IPS DF 19.7 (cell line): ENCODE measurements at regions not wholly inside any gene's neighbourhood (a gene's known extent, or its start where the extent isn't known, plus 50 kb on each side); places are given as distances from the start of the nearest gene placed in this dataset.

Experiments used
- DNase-seq: peaks from one replicate; pipeline ENCODE4 v3.0.0-alpha.2; 2013; ENCODE audit warnings: low read depth, low spot score

DNA sequence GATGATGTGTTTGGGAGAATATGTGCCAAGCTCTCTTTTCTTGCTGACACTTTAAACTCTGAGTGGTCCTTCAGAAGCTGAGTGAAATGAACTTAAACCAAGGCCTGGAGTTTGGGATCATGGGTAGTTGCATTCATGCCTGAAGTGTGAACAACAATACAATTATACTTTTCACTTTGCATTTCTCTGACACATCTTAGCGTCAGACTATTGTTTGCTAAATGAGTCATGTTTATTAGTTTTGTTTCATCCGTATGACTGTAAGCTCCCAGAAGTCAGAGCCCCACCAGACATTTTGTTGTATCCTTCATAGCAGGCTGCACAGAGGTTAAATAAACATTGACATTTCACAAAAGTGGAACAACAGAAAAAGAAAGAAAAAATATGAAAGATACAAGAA, 542.6 kb downstream of the TUSC7 start:
- no peak for DNase-seq

DNA sequence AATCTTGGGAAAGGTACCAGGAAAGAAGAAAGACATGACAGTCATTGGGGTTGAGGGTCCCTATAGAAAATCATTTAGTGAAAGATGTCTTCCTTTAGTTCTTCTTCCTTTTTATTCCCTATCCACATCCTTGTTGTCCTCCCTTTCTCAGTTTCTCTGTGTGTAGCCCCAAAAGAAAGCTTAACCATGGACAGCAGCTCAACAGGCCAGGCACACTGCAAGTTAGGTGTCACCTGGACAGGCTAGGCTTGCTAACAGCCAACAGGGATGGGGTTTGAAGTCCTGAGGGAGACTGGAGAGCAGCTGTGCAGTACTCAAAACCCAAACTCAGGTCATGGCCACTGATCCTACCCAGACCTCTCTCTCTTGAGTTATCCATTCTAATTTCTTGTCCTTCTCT, 543.1 kb downstream of the TUSC7 start:
- no peak for DNase-seq

DNA sequence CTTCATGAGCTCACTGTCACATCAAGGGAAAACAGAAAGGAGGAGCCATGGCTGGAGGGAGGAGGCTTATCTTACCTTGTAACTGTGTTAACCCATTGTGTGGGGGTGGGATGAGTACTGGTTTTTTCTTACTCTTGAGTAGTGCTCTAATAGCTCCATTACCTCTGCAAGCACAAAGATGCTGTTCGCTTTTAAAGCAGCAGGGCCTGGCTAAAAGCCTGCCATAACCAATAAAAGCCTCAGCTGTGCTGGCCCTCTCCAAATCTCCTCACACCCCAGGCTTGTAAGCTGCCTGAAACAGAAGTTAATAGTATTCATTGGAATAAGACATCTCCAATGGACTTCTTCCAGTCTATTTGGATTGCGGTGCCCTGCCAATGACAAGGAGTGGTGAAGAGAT, 544.1 kb downstream of the TUSC7 start:
- DNase-seq, result no peak

DNA sequence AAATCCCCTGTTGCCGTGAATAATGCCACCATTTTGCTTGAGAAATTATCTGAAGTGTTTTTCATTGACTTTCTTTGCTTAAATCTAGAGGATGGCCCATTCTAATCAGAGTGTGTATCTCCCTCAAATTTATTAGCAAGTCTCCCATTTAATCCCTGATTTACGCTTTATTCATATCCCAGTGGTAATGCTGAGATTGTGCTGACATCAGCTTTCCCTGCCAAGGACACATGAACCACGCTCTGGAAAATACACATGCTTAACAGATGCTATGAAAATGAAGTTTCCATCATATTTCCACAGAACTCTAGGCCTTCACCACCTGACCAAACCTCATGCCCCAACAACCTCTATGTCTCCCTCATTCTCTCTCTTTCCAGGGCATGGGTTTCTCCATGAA, 545.4 kb downstream of the TUSC7 start:
- no peak for DNase-seq

DNA sequence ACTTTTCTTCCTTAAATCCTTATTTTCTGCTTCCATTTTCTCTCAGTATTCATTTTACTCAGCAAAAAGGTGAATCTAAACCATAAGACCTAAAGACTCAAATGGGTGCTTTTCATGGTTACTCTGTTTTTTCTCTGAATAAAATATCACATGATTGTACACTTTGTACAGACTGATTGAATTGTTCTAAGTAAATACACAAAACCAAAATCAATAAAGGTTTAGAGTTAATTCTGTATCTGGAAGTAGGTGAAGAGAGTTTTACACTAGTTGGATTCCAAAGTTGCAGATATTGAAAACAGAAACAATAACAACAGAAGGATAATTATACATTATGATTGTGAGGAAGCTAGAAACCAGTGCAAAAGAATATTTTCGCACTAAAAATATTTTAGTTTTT, 546.2 kb downstream of the TUSC7 start:
- no peak for DNase-seq

DNA sequence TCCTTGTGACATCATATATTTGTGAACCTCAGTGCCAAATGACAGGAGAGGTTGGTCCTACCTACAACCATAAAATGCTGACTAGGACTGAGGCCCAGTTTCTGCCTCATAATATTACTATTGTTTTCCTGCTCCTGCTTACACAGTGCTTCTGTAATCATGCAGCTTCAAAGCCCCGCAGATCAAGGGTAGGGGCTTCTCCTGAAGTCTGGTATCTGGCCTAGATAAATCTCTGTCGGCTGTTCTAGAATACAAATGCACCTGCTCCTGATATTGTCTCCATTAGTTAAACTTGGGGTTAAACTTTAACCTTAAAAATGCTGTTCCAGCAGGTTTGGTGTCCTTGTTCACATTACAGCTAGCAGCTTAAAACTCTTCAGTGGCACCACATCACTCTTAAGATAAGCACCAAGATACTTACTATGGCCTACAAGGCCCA, 552.4 kb downstream of the TUSC7 start:
- no peak for DNase-seq

DNA sequence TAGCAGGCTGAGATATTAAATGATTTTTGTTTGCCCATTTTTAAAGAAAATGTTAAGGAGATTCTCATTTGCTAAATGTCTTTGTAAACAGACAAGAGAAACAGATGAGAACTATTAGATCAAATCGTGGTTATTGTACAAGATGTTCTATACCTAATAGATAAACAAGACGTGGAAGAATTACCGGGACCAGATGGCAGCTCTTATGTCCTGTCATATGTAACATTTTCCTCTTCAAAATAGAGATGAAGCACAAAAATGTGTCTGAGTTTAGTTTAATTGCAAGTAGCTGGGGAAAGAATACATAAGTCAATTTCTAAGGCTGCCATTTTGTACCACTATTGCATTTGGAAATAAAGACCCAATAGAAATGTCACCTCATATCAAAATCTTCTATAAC, 553.7 kb downstream of the TUSC7 start:
- DNase-seq, result no peak

DNA sequence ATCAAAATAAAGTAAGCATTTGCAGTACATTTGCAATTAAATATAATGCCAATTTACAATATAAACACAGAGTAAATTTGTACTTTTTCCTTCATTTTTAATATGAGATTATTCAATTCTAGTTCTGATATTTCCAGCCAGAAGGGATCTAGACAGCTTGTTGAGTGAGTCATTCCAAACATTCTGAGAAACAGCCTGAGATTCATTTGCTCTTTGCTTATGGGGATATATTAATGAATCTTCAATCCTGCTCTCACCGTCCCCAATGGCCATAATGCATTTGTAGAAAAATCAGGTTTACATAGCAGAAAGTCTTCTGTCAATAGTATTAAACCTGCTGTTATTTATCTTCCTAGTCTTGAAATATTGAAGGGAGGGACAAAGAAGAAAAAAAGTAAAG, 554.2 kb downstream of the TUSC7 start:
- no peak for DNase-seq

DNA sequence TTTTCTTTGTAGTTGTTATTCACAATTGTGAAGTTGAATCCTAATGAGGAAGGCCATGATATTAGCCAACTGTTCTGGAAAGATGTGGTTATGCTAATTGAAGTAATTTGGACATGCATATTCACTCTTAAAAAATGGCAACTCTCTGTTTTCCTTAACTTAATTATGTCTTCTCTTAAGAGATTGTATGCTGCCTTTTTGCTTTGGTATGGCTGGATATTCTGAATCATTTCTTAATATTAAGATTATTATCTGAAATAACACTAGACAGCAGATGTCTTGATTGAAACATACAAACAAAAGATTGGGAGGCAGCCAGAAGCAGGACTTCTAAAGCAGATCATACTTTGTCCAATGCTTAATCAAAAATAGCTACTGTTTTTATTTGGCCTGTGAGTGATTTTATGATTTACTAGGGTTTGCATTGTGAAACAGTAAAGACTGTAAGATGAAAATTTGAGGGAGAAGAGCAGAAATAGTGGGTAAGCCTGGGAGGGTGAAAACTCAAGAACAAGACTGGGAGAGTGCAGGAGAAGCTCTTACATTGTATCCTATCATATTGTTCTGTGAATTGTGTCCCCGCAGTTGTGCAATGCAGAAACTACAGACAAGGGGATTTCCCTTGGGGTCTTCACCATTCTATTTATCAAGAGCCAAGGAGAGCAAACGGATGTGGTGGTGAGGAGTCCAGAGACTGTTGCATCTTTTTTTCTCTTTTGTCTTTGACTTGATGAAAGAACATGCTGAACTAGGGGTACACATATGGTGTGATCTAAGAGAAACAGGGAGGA, 554.8 kb downstream of the TUSC7 start:
- no peak for DNase-seq

DNA sequence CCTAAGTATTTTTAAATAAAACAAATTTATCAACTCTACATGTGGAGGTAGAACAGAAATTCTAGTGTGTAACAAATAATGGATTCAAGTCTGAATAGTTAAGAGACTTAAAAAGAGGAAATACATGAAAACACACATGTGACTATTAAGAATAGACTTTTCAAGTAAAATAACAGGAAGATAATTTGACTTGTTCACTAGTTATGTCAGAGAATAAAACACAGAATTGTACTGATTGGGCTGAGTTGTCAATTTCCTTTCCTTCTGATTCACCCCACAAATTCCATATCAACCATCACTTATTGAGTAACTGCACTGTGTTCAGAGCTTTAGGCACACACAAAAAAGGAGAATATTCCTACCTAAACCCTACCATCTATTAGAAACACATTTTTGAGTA, 557.2 kb downstream of the TUSC7 start:
- no peak for DNase-seq

DNA sequence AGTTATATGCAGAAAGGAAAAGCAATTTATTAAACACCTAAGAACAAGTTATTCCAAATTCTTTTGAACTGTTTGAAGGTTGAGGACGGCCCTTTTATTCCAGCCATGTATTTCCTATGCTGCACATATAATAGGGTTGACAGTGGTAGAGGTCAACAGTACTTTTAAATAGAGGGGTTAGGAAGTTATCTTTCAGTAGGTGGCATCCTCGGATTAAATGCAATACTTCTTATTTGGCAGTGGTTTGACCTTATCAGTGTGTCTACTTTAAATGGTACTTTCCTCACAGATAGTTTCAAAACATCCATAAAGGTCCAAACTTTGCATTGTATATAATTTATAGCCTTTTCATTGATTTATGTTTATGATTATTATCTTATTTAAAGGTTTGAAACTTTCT, 558.7 kb downstream of the TUSC7 start:
- DNase-seq, result no peak

DNA sequence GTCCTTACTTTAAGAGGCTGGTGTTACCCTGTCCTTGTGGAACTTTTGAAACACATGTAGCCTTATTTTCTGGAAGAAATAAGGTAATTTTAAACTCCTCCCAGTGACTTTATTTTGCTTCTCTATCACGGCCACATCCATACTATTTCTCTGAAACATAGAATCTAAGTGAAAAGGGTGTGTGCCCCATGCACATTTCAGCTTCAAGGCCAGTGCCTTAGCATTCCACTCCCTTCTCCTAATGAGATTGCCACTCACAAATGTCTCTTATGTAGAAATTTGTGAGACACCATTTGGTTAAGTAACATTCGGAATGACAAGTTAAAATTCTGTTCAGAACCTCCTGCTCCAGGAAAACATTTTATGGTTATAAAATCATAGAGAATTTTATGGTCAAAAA, 562.7 kb downstream of the TUSC7 start:
- DNase-seq, result no peak

DNA sequence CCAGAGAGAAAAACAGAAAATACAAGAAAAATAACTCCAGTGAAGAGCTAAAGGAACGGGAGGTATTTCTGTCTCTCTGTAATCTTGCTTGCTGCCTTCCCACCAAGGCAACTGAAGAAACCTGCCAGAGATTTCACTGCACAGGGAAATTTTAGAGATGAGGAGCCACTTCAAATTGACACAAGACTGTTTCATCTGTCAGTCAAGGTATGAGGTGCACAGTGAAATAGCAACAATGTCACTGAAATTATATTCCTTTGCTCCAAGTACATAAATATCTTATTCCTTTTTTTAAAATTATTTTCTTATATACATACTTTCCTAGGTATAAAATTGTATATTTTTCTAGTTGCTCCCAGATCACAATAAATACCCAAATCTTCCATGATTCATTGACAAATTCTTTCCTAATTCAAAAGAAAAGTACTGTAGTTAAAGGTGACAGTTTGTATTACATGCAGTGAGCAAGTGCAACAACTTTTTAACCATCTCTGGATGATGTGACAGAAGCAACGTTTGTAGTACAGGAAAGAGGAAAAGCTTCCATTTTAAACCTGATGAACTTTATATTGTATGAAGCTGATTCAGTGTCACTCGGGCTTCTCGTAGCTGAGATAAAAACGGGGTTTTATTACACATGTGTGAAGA, 563.4 kb downstream of the TUSC7 start:
- DNase-seq, result no peak

DNA sequence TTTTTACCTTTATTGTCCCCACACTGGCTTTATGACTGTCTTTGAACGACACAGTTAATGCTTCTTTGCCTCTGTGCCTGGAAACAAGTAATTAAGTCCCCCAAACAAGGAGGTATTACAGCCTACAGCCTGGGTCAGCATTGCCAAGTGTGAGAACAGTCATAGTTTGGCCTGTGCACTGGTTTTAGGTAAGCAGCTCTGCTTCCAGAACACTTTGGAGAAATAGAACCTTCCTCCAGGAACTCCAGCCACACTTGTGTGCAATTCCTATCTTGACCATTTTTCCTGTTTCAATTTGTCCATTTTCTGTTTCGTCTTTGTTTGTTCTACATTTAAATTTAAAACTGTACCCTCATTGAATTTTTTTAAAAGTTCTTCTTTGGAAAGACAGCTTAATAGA, 568.2 kb downstream of the TUSC7 start:
- DNase-seq, result no peak

DNA sequence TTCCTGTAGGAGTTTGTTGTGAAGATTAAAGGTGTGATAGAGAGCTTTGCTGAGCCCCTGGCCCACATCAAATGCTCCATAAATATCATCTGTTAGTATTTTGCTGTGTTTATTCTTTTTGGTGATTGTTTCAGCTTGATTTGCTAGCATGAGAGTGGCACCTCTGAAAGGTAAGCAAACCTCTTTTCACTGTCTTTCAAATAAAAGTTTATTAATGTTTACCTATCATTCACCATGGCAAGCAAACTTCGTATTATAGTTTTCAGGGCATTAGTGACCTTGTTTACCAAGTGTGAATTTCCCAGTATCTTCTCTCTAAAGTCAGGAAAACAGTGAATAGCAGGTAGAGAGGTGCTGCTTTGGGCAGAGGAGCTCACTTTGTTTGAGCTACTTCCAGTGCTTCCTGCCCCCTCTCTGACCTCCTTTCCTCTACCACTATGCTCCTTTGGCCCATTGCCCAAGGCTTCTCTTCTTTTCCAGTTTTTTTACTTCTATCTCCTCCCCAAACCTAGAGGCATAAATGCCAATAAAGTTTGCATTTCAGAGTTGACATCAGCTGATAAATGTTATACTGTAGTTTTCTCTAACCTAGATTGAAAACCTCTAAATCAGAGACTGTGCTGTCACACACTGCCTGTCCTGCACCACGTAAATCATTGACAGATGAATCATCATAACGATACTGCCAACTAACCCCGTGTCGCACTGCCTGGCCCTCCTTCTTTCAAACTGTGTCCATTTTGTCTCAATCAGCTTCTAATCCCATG, 569.0 kb downstream of the TUSC7 start:
- no peak for DNase-seq

DNA sequence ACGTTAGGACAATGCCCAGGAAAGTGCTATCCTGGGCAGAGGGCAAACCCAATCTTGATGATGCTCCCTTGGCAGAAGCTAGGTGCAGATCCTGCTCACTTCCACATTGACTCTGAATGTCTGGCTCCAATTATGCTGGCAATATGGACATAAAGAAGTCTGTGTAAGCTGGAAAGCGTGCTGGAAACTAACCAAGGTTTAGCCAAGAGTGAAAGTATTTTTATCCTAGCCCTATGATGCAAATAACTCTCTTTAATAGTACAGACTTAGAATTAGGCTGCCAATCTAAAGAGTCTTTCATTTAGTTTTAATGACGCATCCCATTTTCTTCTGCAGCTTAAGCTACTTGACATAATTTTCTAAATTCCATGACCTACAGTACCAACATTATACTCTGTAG, 571.8 kb downstream of the TUSC7 start:
- DNase-seq, result no peak

DNA sequence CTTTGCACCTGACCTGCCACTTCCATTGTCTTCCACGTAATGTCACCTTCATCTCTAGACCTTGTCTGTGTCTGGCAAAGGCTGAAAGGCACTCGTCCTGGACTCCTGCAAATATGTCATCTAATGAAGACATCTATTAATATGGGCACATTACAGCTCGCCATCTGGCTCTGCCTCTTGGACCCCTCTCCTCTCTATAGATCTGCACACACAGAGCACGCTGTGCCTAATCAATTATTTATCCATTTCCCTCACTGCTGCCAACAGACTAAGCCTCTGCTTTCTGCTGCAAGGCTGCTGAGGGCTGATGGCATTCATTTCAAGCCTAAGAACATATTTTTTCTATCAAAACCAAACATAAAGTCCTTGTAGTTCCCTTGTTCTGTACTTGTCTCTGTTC, 573.0 kb downstream of the TUSC7 start:
- DNase-seq, result no peak

DNA sequence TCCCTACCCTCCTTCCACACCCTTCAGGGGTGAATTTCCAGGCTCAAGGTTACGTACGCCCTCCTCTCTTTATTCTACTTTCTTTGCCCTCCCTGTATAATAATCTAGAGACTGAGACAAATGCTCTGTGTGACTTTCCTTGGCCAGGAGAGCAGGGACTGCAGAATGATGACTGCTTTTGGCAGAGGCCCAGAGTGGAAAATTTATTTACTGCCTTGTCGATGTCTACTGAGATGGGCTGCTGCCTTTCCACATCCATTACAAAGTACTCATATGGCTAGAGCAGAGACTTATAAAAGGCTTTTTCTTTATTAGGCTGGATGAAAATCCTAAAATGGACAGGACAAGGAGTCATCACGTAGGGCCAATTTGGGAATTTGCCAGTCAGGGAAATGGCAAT, 576.2 kb downstream of the TUSC7 start:
- DNase-seq, result no peak

DNA sequence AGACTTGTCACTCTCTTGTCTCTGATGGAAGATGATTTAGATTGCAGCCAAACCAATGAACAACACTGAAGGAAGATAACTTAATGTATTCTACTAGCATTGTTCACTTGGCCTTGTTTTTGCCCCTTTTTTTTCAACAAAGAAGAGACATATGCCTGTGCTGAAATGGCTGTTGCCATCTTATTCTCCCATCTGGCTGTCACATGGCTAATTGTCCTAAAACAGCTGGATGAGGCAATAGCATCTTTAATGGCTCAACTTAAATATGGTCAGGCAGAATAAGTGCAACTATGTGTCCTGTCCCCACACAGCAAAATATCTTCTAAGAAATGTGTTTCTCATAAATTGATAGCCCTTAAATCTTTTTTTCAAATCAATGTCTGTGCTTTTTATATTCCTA, 576.9 kb downstream of the TUSC7 start:
- DNase-seq, result no peak

DNA sequence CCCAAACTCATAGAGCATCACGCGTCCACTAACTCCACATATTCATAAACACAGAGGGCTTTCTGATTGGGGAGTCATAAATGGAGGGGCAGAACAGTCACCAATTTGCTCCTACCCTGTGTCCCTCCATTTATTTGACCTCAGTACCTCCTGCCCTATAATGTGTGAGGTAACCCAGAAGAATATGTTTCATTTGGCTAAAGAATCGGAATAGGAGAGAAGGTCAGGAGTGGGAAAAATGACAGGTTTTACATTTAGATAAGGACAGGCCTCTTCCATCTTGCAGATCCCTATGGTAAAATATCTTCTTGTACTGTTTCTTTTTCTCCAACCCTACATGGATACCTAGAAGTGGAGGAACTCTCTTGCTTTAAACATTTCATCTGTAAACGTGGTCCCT, 578.0 kb downstream of the TUSC7 start:
- no peak for DNase-seq

DNA sequence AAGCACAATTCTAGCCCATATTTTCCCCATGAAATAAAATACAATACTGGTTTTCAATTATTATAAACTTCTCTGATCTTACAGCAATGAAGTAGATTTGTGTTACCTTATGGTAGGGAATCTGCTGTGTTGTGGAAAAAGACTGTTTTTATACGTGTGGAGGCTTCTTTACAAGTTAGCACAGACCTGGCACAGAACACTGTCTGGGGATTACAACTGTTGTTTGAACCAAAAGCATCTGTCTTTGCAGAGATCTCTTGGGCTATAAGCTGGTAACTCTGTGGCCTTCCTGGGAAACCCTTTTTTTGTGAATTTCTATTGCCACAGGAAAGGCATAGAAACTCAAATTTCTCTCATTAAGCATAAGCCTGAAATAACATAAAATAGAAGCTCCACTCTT, 581.9 kb downstream of the TUSC7 start:
- DNase-seq, result no peak

DNA sequence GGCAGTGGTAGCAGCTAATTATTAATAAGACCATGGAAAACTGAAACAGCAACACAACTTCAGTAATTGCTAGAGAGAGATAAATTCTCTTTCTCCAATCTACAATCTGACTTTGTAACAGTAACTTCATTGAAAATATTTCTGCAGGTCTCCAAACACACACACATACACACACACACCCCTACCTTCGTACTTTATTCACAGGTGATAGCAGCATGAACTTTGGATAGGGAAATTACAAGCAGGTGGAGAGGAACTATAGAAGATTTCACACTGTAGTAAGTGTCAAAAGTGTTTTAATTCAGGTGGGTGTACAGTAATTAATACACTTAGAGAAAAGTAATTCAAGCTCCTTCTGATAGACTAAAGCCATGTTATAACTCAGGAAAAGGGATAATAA, 587.5 kb downstream of the TUSC7 start:
- DNase-seq, result no peak

DNA sequence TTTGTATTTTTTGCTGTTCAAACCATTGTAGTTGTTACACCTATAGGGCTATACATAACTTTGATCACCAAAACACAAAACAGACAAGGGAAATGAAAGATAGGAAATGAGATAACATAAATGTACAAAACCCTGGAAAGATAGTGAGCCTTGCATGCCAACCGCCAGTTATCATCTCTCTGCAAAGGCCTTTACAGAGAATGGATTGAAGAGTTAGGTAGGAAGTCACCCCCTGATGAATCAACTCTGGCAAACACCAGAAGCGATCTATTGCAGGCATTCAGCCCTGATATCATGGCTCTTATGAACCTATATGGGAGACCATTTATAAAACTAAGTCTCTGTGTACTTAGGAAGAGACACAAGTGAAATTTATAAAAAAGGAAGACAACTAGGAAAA, 588.0 kb downstream of the TUSC7 start:
- DNase-seq, result no peak
